HuH-7.5 (cell line): ENCODE measurements at regions not wholly inside any gene's neighbourhood (a gene's known extent, or its start where the extent isn't known, plus 50 kb on each side); places are given as distances from the start of the nearest gene placed in this dataset.
"Not testable (repeated sequence)": the region's sequence is repeated elsewhere in the genome, so short reads cannot be mapped to it uniquely, and the experiment has no call there.

Experiments used
- DNase-seq: peaks from one replicate; pipeline ENCODE4 v3.0.0; 2011; ENCODE audit warnings: low spot score

- DNase-seq = not testable (repeated sequence)
Measured at GRCh38 chr21:32823296-32823695, 51.7 kb upstream of the PAXBP1 start.

GRCh38 chr21:32824950-32825349 lies 53.4 kb upstream of the PAXBP1 start:
- no peak for DNase-seq

GRCh38 chr21:32826329-32827167 lies 55.0 kb upstream of the PAXBP1 start:
- peak; percentile 18 for DNase-seq

DNA sequence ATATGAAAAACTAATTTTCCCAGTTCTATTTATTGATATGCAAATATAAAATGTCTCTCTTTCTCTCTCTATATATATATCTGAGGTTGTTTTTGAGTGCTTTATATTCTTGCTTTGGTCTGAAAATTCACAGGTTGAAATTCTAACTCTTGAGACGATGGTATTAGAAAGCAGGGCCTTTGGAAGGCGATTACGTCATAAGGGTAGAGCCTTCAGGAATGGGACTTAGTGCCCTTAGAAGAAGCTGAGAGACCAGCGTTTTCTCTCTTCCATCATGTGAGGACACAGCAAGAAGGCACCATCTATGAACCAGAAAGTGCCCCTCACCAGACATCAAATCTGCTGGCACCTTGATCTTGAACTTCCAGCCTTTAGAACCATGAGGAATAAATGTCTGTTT lies 57.4 kb upstream of the PAXBP1 start:
- DNase-seq = no peak

GRCh38 chr21:32829504-32829903 lies 57.9 kb upstream of the PAXBP1 start:
- DNase-seq = no peak

GRCh38 chr21:32831779-32832178 lies 60.2 kb upstream of the PAXBP1 start:
- DNase-seq = not testable (repeated sequence)

DNA sequence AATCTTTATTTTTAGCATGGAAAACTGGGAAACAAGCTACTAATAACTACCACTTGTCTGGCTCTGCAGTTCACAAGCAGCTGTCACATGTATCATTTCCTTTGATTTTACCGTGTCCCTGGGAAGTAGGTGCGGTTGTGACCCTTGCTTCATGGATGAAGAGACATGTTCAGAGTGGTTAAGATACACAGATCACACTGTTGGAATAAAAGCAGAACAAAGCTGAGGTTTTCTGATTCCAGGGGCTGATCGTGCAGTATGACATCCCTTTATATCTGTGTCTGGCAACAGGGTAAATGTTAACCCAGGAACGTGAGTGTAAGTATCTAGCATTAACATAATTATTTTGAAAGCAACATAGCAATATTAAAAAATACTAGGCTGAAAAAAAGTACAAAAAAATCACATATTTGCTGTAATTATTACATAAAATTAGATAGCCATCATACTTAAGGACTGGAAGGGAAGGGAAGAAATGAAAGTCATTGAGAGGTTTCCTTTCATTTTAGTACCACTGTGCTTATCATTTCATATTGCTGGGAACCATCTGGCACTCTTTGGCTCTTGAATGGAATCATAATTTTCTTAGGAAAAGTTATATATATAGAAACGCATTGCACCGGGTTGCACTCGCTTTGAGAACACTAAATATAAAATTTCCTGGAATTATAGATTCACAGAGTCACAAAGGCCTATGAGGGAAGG lies 62.8 kb upstream of the PAXBP1 start:
- no peak for DNase-seq

- no peak for DNase-seq
Measured at GRCh38 chr21:32834916-32835235, 63.3 kb upstream of the PAXBP1 start.

DNA sequence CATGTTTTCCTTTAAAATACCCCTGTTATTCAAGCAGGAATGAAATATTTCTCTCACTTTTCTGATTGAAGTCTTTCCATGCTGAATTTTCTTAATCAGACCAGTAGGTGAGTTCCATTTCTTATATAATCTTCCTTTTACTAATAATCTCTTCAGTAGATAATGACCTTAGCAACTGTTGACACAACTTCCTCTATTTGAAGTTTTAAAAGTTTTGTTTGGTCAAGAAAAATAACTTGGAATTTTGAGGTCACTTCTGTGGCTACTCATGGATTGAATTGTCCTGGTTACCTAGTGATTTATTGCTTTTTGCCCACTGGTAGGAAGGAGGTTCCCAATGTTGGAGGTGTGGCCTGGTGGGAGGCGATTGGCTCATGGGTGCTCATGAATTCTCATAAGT lies 70.6 kb upstream of the PAXBP1 start:
- DNase-seq = no peak

DNA sequence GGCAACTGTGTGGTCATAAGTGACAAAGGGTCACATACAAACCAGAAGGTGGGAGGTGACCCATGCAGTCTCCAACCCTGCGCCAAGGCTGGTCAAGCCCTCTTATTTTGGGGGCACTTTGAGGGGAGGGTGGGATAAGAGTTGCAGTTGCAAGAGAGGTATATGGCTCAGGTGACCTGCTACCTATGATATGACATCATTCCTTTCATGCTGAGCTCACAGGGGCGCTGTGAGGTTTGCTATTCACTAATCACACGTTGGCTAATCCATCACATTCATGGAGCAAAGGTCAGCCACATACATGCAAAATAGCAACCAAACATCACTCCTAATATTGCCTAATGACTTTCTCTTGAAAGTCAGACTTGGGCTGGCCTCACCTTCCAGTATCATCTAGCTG lies 72.0 kb upstream of the PAXBP1 start:
- no peak for DNase-seq

GRCh38 chr21:32844076-32844475 lies 72.5 kb upstream of the PAXBP1 start:
- no peak for DNase-seq

GRCh38 chr21:32844653-32845436 lies 73.3 kb upstream of the PAXBP1 start:
- no peak for DNase-seq

GRCh38 chr21:32858628-32859027 lies 87.1 kb upstream of the PAXBP1 start:
- DNase-seq = no peak

- DNase-seq = no peak
Measured at GRCh38 chr21:32860399-32860798, 88.8 kb upstream of the PAXBP1 start.

GRCh38 chr21:32861866-32862265 lies 90.3 kb upstream of the PAXBP1 start:
- no peak for DNase-seq

DNA sequence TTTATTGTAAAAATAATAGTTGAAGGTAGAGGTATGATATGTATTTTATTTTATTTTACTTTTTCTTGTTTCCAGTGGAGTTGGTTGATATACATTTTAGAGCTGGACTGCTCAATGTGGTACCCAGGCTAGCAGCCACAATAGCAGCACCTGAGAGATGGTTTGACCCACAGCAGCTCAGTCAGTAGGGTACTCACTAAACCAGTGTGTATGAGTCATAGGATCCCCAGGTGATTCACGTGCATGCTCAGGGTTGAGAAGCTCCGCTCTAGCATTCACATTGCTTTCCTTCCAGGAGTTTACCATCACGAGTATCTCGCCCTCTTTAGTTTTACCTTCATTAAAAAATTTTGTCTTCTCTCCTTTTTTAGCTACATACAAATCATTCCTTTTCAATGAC lies 96.0 kb upstream of the PAXBP1 start:
- DNase-seq = no peak

DNA sequence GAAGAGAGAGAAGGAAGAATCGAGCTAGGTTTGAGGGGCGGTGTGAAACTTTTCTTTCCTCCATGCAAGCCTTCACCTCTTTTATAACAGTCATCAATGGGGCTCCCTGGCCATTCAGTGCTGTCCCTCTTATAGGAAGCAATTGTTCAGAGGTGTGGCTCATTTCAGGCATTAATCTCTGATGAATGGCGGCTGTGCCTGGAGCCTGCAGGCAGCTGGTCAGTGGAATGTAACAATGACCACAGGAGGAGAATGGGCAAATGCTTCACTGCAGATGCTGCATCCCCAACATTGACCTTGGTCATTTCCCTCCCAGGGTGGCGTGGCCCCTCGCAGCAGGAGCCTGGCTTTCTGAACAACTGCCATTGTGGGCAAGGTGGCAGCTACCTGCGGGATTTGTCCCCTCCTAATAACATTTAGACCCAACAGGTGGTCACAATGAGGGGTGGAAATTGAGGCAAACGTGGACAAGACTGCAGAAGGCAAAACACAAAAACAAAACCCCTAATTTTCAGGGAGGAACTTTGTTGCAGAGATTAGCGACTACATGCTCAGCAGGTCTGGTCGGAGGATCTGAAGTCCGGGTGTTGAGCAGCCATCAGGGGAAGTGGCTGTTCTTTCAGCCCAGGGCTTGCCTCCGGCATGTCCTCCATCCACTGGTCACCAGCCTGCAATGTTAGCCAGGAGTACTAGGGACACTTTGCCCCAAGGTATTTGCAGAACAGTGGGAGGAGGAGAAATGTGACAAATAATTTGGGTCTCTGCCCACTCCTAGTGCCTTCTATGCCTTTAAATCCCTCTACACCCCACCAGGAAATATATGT lies 97.3 kb upstream of the PAXBP1 start:
- no peak for DNase-seq

GRCh38 chr21:32869459-32869858 lies 97.9 kb upstream of the PAXBP1 start:
- no peak for DNase-seq

- no peak for DNase-seq
Measured at GRCh38 chr21:32876426-32876825, 104.9 kb upstream of the PAXBP1 start.

- DNase-seq = not testable (repeated sequence)
Measured at GRCh38 chr21:32877888-32878287, 106.3 kb upstream of the PAXBP1 start.

DNA sequence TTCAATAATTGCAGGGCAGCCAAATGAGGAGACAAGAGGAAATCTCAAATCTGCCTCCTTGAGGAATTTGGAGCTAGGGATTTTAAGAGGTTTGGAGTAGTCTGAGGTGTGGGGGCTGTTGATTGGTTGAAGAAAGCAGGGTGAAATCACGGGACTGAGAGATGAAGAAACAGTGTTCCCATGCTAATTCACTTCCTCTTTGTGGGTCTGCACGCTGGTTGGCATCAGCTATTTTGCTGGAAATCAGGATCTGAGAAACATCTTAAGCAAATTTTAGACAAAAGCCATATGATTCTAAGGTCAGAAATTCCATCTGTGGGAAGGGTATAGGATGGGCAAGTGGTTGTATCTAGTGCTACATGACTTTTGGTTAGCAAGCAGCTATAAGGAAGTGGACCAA lies 107.1 kb upstream of the PAXBP1 start:
- no peak for DNase-seq

GRCh38 chr21:32881458-32881857 lies 109.9 kb upstream of the PAXBP1 start:
- DNase-seq = no peak
